Astrocyte of the spinal cord (primary cell): ENCODE measurements at regions not wholly inside any gene's neighbourhood (a gene's known extent, or its start where the extent isn't known, plus 50 kb on each side); places are given as distances from the start of the nearest gene placed in this dataset.

ENCODE experiments used
- DNase-seq: peaks from one replicate; pipeline ENCODE4 v3.0.0; 2011; ENCODE audit warnings: low read depth, low spot score
- H3K4me3 ChIP-seq: 2 replicates; pipeline ENCODE4 v1.5.1; 2011; ENCODE audit warnings: low read depth, mild to moderate bottlenecking, low read length, moderate library complexity
- CTCF ChIP-seq: IDR thresholded peaks from 2 replicates; pipeline ENCODE4 v1.5.1; 2012; ENCODE audit warnings: low read depth, mild to moderate bottlenecking, low read length, inconsistent platforms
- in situ Hi-C: cut with HindIII; loops from 2 replicates; pipeline ENCODE4 v1.10.0; 2017; ENCODE audit warnings: low sequenced_read_pairs

- in situ Hi-C loops = no loop called here
- TF ChIP-seq CTCF = no peak
- H3K4me3 ChIP-seq = no peak overlapping the region
- DNase-seq = no peak
Measured at GRCh38 chr9:85118990-85119755, 449.6 kb downstream of the NTRK2 start.

GRCh38 chr9:85117831-85118230 is 448.3 kb downstream of the NTRK2 start:
- in situ Hi-C loops = no loop called here
- no peak overlapping the region for H3K4me3 ChIP-seq
- no peak for DNase-seq
- TF ChIP-seq CTCF = no peak

DNA sequence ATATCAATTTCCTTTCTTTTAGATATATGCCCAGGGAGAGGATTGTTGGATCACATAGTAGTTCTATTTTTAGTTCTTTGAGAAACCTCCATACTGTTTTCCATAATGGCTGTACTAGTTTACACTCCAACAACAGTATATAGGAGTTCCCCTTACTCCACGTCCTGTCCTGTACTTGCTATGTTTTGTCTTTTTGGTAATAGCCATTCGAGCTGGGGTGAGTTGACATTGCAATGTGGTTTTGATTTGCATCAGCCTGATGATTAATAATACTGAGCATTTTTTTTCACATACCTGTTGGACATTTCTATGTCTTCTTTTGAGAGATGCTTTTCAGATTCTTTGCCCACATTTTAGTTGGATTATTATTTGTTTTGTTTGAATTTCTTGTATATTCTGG is 445.9 kb downstream of the NTRK2 start:
- no peak for TF ChIP-seq CTCF
- H3K4me3 ChIP-seq = no peak overlapping the region
- in situ Hi-C loops = no loop called here
- no peak for DNase-seq

DNA sequence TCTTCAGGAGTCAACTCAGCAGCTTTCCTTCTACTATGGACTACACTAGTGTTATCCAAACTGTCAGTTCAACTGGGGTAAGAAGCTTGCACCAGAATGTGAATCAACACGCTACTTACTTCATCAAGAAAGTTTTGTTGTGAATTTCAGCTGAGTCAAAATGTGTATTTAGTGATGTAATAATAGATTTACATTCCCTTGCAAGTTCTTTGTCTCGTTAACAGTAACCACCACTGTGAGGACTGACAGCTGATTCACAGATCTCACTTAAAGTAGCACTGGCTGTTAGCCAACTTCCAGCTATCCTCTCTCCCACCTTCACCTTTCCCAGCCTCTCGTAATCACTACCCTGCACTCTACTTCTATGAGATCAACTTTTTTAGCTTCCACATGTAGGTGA is 445.3 kb downstream of the NTRK2 start:
- no peak for DNase-seq
- in situ Hi-C loops = no loop called here
- no peak for TF ChIP-seq CTCF
- H3K4me3 ChIP-seq = no peak overlapping the region

GRCh38 chr9:85112933-85113418 is 443.4 kb downstream of the NTRK2 start:
- TF ChIP-seq CTCF = no peak
- no peak overlapping the region for H3K4me3 ChIP-seq
- in situ Hi-C loops = no loop called here
- DNase-seq = no peak

- no peak overlapping the region for H3K4me3 ChIP-seq
- TF ChIP-seq CTCF = no peak
- in situ Hi-C loops = no loop called here
- no peak for DNase-seq
Measured at GRCh38 chr9:85112391-85112790, 442.9 kb downstream of the NTRK2 start.
